ENCODE measurements at regions not wholly inside any gene's neighbourhood (a gene's known extent, or its start where the extent isn't known, plus 50 kb on each side); places are given as distances from the start of the nearest gene placed in this dataset.
"Not testable (repeated sequence)": the region's sequence is repeated elsewhere in the genome, so short reads cannot be mapped to it uniquely, and the experiment has no call there.

GRCh38 chr17:68780596-68780995, 174.6 kb downstream of the ABCA8 start:
- DNase-seq (ENCODE audit: low spot score), result no peak

GRCh38 chr17:68778726-68779125, 176.5 kb downstream of the ABCA8 start:
- DNase-seq (ENCODE audit: low spot score), result no peak

- DNase-seq (ENCODE audit: low spot score), result no peak
These were observed 176.9 kb upstream of the FAM20A start for GRCh38 chr17:68777856-68778694.

GRCh38 chr17:68777243-68777855, 176.2 kb upstream of the FAM20A start:
- DNase-seq (ENCODE audit: low spot score), result peak; percentile 88

GRCh38 chr17:68776451-68776850, 175.3 kb upstream of the FAM20A start:
- DNase-seq (ENCODE audit: low spot score), result no peak

- no peak for DNase-seq (ENCODE audit: low spot score)
These were observed 174.8 kb upstream of the FAM20A start for GRCh38 chr17:68775969-68776368.

GRCh38 chr17:68775318-68775717, 174.2 kb upstream of the FAM20A start:
- no peak for DNase-seq (ENCODE audit: low spot score)

- DNase-seq (ENCODE audit: low spot score), result peak; percentile 77
These were observed 170.8 kb upstream of the FAM20A start for GRCh38 chr17:68771867-68772515.

GRCh38 chr17:68768804-68769203, 167.6 kb upstream of the FAM20A start:
- no peak for DNase-seq (ENCODE audit: low spot score)

GRCh38 chr17:68766640-68767039, 165.5 kb upstream of the FAM20A start:
- no peak for DNase-seq (ENCODE audit: low spot score)

- DNase-seq (ENCODE audit: low spot score), result no peak
These were observed 162.4 kb upstream of the FAM20A start for GRCh38 chr17:68763562-68763961.

- no peak for DNase-seq (ENCODE audit: low spot score)
These were observed 161.7 kb upstream of the FAM20A start for GRCh38 chr17:68762911-68763310.

- no peak for DNase-seq (ENCODE audit: low spot score)
These were observed 158.9 kb upstream of the FAM20A start for GRCh38 chr17:68760141-68760475.

- peak; percentile 80 for DNase-seq (ENCODE audit: low spot score)
These were observed 158.4 kb upstream of the FAM20A start for GRCh38 chr17:68759343-68760140.

GRCh38 chr17:68759002-68759342, 157.8 kb upstream of the FAM20A start:
- DNase-seq (ENCODE audit: low spot score), result no peak

GRCh38 chr17:68757866-68758757, 156.9 kb upstream of the FAM20A start:
- DNase-seq (ENCODE audit: low spot score), result not testable (repeated sequence)

GRCh38 chr17:68753985-68754769, 153.0 kb upstream of the FAM20A start:
- no peak for DNase-seq (ENCODE audit: low spot score)

GRCh38 chr17:68750208-68750562, 149.0 kb upstream of the FAM20A start:
- no peak for DNase-seq (ENCODE audit: low spot score)

- DNase-seq (ENCODE audit: low spot score), result no peak
These were observed 148.4 kb upstream of the FAM20A start for GRCh38 chr17:68749349-68750207.

- DNase-seq (ENCODE audit: low spot score), result no peak
These were observed 147.2 kb upstream of the FAM20A start for GRCh38 chr17:68748381-68748780.
